ENCODE measurements at regions not wholly inside any gene's neighbourhood (a gene's known extent, or its start where the extent isn't known, plus 50 kb on each side); places are given as distances from the start of the nearest gene placed in this dataset.

DNA sequence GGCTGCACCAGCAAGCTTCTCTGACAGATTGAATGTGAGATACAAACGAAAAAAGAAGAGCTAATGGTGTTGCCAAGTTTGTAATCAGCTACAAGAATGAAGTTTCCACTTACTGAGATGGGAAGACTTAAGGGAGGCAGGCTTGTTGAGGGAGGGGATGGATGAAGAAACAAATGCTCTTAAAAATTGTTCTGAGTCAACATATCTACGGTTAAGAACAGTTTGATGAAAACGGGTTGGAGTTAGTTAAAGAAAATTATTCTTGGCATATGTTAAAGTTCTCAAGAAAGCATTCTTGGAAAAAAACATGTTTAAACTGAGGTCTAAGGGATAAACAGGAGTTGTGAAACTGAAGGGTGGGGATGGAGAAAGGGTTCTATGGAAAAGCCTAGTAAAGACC, 816.3 kb upstream of the HS3ST1 start:
- Mint-ChIP-seq H3K36me3 (ENCODE audit: insufficient read depth) (no peaks in the 10 kb centered on the region), H3K27me3 (ENCODE audit: low read depth) (no peaks in the 10 kb centered on the region), H3K4me3 (no peak overlapping the region), H3K9me3 (peaks cover 16% of the 10 kb centered on the region), H3K4me1 (ENCODE audit: low read depth) (no peaks in the 10 kb centered on the region)
- DNase-seq (no peak), ATAC-seq (no peak)

DNA sequence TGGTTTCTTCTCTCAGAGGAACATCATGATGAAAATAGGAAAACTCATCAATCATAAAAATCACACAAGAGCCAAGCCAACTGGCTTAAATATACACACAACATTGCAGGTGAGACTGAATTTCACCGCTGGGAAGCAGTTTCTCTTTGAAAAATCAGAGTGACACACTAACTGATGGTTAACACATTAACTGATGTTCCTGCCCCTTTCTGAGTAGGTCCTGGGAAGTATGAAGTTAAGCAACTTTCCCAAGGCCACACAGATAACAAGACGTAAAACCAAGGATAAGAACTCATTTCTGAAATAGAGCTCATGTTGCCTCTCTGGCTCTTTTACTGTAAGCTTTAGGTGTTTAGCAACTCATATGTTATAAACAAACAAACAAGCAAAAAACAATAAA, 813.7 kb upstream of the HS3ST1 start:
- Mint-ChIP-seq H3K27me3 (ENCODE audit: low read depth) (no peaks in the 10 kb centered on the region), H3K4me3 (no peak overlapping the region), H3K9me3 (peaks cover 14% of the 10 kb centered on the region), H3K36me3 (ENCODE audit: insufficient read depth) (no peaks in the 10 kb centered on the region), H3K4me1 (ENCODE audit: low read depth) (no peaks in the 10 kb centered on the region)
- DNase-seq (no peak), ATAC-seq (no peak)

GRCh38 chr4:12239897-12240636, 811.4 kb upstream of the HS3ST1 start:
- Mint-ChIP-seq H3K4me3 (no peak overlapping the region), H3K36me3 (ENCODE audit: insufficient read depth) (no peaks in the 10 kb centered on the region), H3K9me3 (peaks cover 11% of the 10 kb centered on the region), H3K27me3 (ENCODE audit: low read depth) (no peaks in the 10 kb centered on the region), H3K4me1 (ENCODE audit: low read depth) (no peaks in the 10 kb centered on the region)
- DNase-seq = no peak
- ATAC-seq = no peak

DNA sequence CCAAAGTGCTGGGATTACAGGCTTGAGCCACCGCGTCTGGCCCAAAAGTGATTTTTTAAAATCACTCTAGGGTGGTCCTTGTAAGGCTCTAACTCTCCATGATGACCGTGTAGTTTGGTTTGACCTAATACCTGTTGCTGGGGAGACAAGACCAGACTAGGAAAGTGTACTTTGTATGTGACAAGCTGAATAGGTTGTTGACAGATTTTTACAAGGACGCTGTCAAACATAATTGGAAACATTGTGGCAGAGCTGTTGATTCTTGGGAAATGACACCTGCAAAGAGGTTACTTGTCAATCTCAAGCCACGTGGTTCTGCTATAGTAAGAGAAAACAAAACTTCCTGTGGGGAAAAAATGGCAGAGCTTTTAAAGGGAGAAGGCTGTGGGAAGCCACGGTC, 802.4 kb upstream of the HS3ST1 start:
- ATAC-seq (no peak), DNase-seq (no peak)
- H3K4me3 Mint-ChIP-seq = no peak overlapping the region
- no peaks in the 10 kb centered on the region for H3K27me3 Mint-ChIP-seq (ENCODE audit: low read depth)
- H3K4me1 Mint-ChIP-seq (ENCODE audit: low read depth) = no peaks in the 10 kb centered on the region
- peaks cover 4% of the 10 kb centered on the region for H3K9me3 Mint-ChIP-seq
- no peaks in the 10 kb centered on the region for H3K36me3 Mint-ChIP-seq (ENCODE audit: insufficient read depth)

DNA sequence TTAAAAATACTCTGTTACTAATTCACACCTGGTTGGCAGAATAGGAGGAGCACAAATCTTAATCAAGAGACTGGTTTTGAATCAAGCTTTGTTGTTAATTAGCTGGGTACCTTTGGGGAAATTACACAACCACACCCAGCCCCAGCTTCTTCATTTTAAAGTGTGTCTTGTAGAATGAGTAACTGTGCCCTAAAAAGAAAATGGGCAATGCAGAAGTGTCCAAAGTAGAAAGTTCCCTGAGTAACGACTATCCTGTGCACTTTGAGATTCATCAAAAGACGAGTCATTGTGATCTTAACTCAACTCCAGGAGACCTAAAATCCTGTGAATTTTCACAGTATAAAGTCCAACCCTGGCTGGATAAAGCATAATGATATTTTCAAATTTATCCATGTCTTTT, 792.3 kb upstream of the HS3ST1 start:
- DNase-seq (no peak), ATAC-seq (no peak)
- H3K36me3 Mint-ChIP-seq (ENCODE audit: insufficient read depth) = no peaks in the 10 kb centered on the region
- H3K9me3 Mint-ChIP-seq = peaks cover 10% of the 10 kb centered on the region
- H3K4me1 Mint-ChIP-seq (ENCODE audit: low read depth) = no peaks in the 10 kb centered on the region
- H3K27me3 Mint-ChIP-seq (ENCODE audit: low read depth) = no peaks in the 10 kb centered on the region
- H3K4me3 Mint-ChIP-seq = no peak overlapping the region

DNA sequence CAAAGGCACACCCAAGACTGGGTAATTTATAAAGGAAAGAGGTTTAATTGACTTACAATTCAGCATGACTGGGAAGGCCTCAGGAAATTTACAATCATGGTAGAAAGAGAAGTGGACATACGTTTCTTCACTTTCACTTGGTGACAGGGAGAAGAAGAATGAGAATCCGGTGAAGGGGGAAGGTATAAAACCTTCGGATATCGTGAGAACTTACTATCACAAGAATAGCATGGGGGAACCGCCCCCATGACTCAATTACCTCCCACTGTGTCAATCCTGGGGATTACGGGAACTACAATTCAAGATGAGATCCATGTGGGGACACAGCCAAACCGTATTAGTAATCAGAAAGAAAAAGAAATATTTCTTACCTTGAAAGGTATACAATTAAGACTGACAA, 782.9 kb upstream of the HS3ST1 start:
- Mint-ChIP-seq H3K27me3 (ENCODE audit: low read depth) (no peaks in the 10 kb centered on the region), H3K4me1 (ENCODE audit: low read depth) (no peaks in the 10 kb centered on the region), H3K9me3 (peaks cover 17% of the 10 kb centered on the region), H3K4me3 (no peak overlapping the region), H3K36me3 (ENCODE audit: insufficient read depth) (no peaks in the 10 kb centered on the region)
- DNase-seq = no peak
- ATAC-seq = no peak

GRCh38 chr4:12207396-12207795, 778.7 kb upstream of the HS3ST1 start:
- peaks cover 12% of the 10 kb centered on the region for H3K9me3 Mint-ChIP-seq
- no peak overlapping the region for H3K4me3 Mint-ChIP-seq
- no peaks in the 10 kb centered on the region for H3K27me3 Mint-ChIP-seq (ENCODE audit: low read depth)
- no peaks in the 10 kb centered on the region for H3K4me1 Mint-ChIP-seq (ENCODE audit: low read depth)
- no peak for DNase-seq
- no peak for ATAC-seq
- H3K36me3 Mint-ChIP-seq (ENCODE audit: insufficient read depth) = no peaks in the 10 kb centered on the region

DNA sequence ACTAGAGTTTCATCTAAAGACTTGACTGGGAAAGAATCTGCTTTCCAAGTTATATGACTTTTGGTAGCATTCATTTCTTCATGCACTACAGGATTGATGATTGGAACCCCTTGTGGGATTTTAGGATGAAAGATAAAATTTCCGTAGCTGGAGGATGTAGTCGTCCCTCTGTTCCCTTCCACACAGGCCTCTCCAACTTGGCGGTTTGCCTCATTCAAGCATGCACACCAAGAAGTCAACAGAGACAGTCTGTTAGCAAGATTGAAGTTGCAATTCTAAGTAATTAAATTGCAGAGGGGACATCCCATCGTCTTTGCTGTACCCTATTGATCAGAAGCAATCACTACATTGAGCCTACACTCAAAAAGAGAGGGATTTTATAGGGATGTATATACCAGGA, 777.4 kb upstream of the HS3ST1 start:
- H3K36me3 Mint-ChIP-seq (ENCODE audit: insufficient read depth) = no peaks in the 10 kb centered on the region
- no peaks in the 10 kb centered on the region for H3K4me1 Mint-ChIP-seq (ENCODE audit: low read depth)
- ATAC-seq (no peak), DNase-seq (no peak)
- peaks cover 3% of the 10 kb centered on the region for H3K9me3 Mint-ChIP-seq
- H3K27me3 Mint-ChIP-seq (ENCODE audit: low read depth) = no peaks in the 10 kb centered on the region
- no peak overlapping the region for H3K4me3 Mint-ChIP-seq

DNA sequence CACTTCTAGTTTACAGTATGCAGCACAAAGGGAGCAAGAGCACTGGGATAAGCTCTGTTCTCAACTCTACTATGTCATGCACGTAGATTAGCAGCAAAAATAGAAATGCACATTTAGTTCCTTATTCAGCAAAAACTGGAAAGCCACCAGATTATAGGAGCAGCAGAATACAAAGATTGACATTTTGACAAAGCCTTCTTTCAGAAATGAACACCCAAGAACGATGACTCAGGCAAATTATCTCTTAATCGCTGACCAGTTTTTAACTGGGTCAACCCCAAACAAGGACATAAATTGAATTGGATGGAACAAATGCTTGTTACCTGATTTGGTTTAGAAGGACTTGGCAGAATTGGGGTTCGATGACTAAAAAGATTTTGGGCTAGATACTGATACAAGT, 775.3 kb upstream of the HS3ST1 start:
- no peaks in the 10 kb centered on the region for H3K27me3 Mint-ChIP-seq (ENCODE audit: low read depth)
- DNase-seq = no peak
- H3K36me3 Mint-ChIP-seq (ENCODE audit: insufficient read depth) = no peaks in the 10 kb centered on the region
- H3K9me3 Mint-ChIP-seq = peaks cover 3% of the 10 kb centered on the region
- H3K4me3 Mint-ChIP-seq = no peak overlapping the region
- no peaks in the 10 kb centered on the region for H3K4me1 Mint-ChIP-seq (ENCODE audit: low read depth)
- ATAC-seq = no peak

- no peak for ATAC-seq
- no peak for DNase-seq
- H3K36me3 Mint-ChIP-seq (ENCODE audit: insufficient read depth) = no peaks in the 10 kb centered on the region
- H3K9me3 Mint-ChIP-seq = peaks cover 9% of the 10 kb centered on the region
- no peaks in the 10 kb centered on the region for H3K27me3 Mint-ChIP-seq (ENCODE audit: low read depth)
- H3K4me1 Mint-ChIP-seq (ENCODE audit: low read depth) = no peaks in the 10 kb centered on the region
- no peak overlapping the region for H3K4me3 Mint-ChIP-seq
Observed at GRCh38 chr4:12200226-12200625, 771.5 kb upstream of the HS3ST1 start.

- Mint-ChIP-seq H3K4me1 (ENCODE audit: low read depth) (no peaks in the 10 kb centered on the region), H3K9me3 (peaks cover 8% of the 10 kb centered on the region), H3K4me3 (no peak overlapping the region), H3K36me3 (ENCODE audit: insufficient read depth) (no peaks in the 10 kb centered on the region), H3K27me3 (ENCODE audit: low read depth) (no peaks in the 10 kb centered on the region)
- ATAC-seq (no peak), DNase-seq (no peak)
Observed at GRCh38 chr4:12186526-12186925, 757.8 kb upstream of the HS3ST1 start.

- no peak for ATAC-seq
- DNase-seq = no peak
- H3K4me3 Mint-ChIP-seq = no peak overlapping the region
- H3K27me3 Mint-ChIP-seq (ENCODE audit: low read depth) = no peaks in the 10 kb centered on the region
- H3K4me1 Mint-ChIP-seq (ENCODE audit: low read depth) = no peaks in the 10 kb centered on the region
- H3K9me3 Mint-ChIP-seq = peaks cover 25% of the 10 kb centered on the region
- no peaks in the 10 kb centered on the region for H3K36me3 Mint-ChIP-seq (ENCODE audit: insufficient read depth)
Observed at GRCh38 chr4:12178614-12179610, 750.2 kb upstream of the HS3ST1 start.

GRCh38 chr4:12177416-12177815, 748.7 kb upstream of the HS3ST1 start:
- no peak for ATAC-seq
- H3K4me1 Mint-ChIP-seq (ENCODE audit: low read depth) = no peaks in the 10 kb centered on the region
- no peaks in the 10 kb centered on the region for H3K36me3 Mint-ChIP-seq (ENCODE audit: insufficient read depth)
- no peak for DNase-seq
- H3K27me3 Mint-ChIP-seq (ENCODE audit: low read depth) = no peaks in the 10 kb centered on the region
- peaks cover 24% of the 10 kb centered on the region for H3K9me3 Mint-ChIP-seq
- no peak overlapping the region for H3K4me3 Mint-ChIP-seq

GRCh38 chr4:12173496-12173895, 744.8 kb upstream of the HS3ST1 start:
- no peaks in the 10 kb centered on the region for H3K36me3 Mint-ChIP-seq (ENCODE audit: insufficient read depth)
- no peak for DNase-seq
- H3K27me3 Mint-ChIP-seq (ENCODE audit: low read depth) = no peaks in the 10 kb centered on the region
- no peak for ATAC-seq
- H3K9me3 Mint-ChIP-seq = peaks cover 21% of the 10 kb centered on the region
- no peaks in the 10 kb centered on the region for H3K4me1 Mint-ChIP-seq (ENCODE audit: low read depth)
- no peak overlapping the region for H3K4me3 Mint-ChIP-seq
